ENCODE measurements at regions not wholly inside any gene's neighbourhood (a gene's known extent, or its start where the extent isn't known, plus 50 kb on each side); places are given as distances from the start of the nearest gene placed in this dataset.

DNA sequence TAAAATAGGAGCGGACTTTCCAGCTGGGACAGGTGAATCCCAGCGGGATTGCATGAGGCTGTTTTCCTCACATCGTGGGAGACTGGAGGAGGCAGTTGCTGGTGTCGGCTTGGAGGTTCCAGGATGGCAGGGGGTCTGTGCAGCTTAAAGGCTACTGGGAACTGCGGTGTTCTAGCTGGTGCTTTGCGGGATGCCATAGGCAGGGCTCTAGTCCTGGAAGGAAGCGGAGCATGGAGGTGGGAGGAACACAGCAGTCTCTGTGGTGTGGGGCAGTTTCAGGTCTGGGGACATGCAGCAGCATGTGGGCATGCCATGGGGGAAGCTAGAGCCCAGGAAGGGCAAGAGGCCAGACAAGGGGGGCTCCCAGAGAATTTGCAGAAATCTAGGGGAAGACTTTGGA lies 141.5 kb downstream of the NSG2 start:
- Histone ChIP-seq H3K27ac (ENCODE audit: low read depth in 1 of 2, low read length in 2 of 2) (no peak overlapping the region), H3K27me3 (ENCODE audit: control insufficient read depth in 2 of 2, insufficient read depth in 2 of 2, low read length in 2 of 2) (no peaks in the 10 kb centered on the region), H2AFZ (ENCODE audit: insufficient read depth, low read depth, low read length, poor library complexity, severe bottlenecking) (no peak overlapping the region), H4K20me1 (ENCODE audit: insufficient read depth, low read length) (no peaks in the 10 kb centered on the region), H3K79me2 (ENCODE audit: insufficient read depth, low read length) (no peaks in the 10 kb centered on the region), H3K9ac (ENCODE audit: insufficient read depth, low read length, poor library complexity, severe bottlenecking) (no peak overlapping the region), H3K4me1 (ENCODE audit: control insufficient read depth in 1 of 2, insufficient read depth in 2 of 2, low read length in 2 of 2) (no peaks in the 10 kb centered on the region), H3K9me3 (replicated peaks in 1 of 2; ENCODE audit: control insufficient read depth in 1 of 2, insufficient read depth in 1 of 2, low read length in 2 of 2) (no peaks in the 10 kb centered on the region), H3K4me2 (replicated peaks; ENCODE audit: extremely low read depth, low read length, poor library complexity, severe bottlenecking) (no peak overlapping the region), H3K4me3 (replicated peaks in 1 of 3; ENCODE audit: low read depth in 2 of 3, low read length in 3 of 3) (no peak overlapping the region), H3K36me3 (replicated peaks in 1 of 2; ENCODE audit: control insufficient read depth in 1 of 2, insufficient read depth in 2 of 2, low read length in 2 of 2) (no peaks in the 10 kb centered on the region)
- Mint-ChIP-seq H3K9me3 (peaks cover 0 to 2% (median 0%) of the 10 kb centered on the region in 7 donors), H3K4me3 (no peak overlapping the region), H3K27ac (no peak overlapping the region), H3K27me3 (ENCODE audit: low read depth in 3 of 3) (peaks cover 6 to 9% (median 6%) of the 10 kb centered on the region in 3 donors), H3K4me1 (no peaks in the 10 kb centered on the region), H3K36me3 (no peaks in the 10 kb centered on the region)
- intact Hi-C loops (cut with micrococcal nuclease) = no loop called here
- DNase-seq = no peak
- TF ChIP-seq, protein P1, sequence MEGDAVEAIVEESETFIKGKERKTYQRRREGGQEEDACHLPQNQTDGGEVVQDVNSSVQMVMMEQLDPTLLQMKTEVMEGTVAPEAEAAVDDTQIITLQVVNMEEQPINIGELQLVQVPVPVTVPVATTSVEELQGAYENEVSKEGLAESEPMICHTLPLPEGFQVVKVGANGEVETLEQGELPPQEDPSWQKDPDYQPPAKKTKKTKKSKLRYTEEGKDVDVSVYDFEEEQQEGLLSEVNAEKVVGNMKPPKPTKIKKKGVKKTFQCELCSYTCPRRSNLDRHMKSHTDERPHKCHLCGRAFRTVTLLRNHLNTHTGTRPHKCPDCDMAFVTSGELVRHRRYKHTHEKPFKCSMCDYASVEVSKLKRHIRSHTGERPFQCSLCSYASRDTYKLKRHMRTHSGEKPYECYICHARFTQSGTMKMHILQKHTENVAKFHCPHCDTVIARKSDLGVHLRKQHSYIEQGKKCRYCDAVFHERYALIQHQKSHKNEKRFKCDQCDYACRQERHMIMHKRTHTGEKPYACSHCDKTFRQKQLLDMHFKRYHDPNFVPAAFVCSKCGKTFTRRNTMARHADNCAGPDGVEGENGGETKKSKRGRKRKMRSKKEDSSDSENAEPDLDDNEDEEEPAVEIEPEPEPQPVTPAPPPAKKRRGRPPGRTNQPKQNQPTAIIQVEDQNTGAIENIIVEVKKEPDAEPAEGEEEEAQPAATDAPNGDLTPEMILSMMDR (IDR thresholded peaks at IDR 0.05) = no peak
- 89% methylated on average over 6 of the region's 7 CpGs for WGBS (ENCODE audit: insufficient coverage)

DNA sequence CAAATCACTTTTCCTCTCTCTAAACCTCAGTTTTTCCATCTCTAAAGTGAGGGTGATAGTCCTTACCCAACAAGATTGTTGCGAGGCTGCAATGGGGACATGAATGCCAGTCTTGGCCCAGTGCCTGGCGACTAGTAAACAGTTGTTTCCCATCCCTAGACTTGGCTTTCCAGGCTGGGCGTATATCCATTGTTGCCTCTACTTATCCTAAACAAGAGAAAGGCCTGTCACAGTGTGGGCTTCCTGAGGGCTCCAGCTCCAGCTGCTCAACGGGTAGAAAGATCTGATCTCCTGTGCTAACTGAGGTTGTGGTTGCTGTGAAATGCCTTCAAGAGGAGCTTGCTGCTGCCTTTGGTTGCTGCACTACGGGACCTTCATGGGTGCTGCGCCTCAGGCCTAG lies 142.0 kb downstream of the NSG2 start:
- 93% methylated on average over 6 of the region's 6 CpGs for WGBS (ENCODE audit: insufficient coverage)

More for the DNA sequence above, 142.0 kb downstream of the NSG2 start:
- Histone ChIP-seq H3K4me1 (ENCODE audit: control insufficient read depth in 1 of 2, insufficient read depth in 2 of 2, low read length in 2 of 2) (no peaks in the 10 kb centered on the region), H3K4me3 (replicated peaks in 1 of 3; ENCODE audit: low read depth in 2 of 3, low read length in 3 of 3) (no peak overlapping the region), H3K27ac (ENCODE audit: low read depth in 1 of 2, low read length in 2 of 2) (no peak overlapping the region), H3K9ac (ENCODE audit: insufficient read depth, low read length, poor library complexity, severe bottlenecking) (no peak overlapping the region), H3K9me3 (replicated peaks in 1 of 2; ENCODE audit: control insufficient read depth in 1 of 2, insufficient read depth in 1 of 2, low read length in 2 of 2) (no peaks in the 10 kb centered on the region), H2AFZ (ENCODE audit: insufficient read depth, low read depth, low read length, poor library complexity, severe bottlenecking) (no peak overlapping the region), H3K27me3 (ENCODE audit: control insufficient read depth in 2 of 2, insufficient read depth in 2 of 2, low read length in 2 of 2) (no peaks in the 10 kb centered on the region), H4K20me1 (ENCODE audit: insufficient read depth, low read length) (no peaks in the 10 kb centered on the region), H3K36me3 (replicated peaks in 1 of 2; ENCODE audit: control insufficient read depth in 1 of 2, insufficient read depth in 2 of 2, low read length in 2 of 2) (no peaks in the 10 kb centered on the region), H3K4me2 (replicated peaks; ENCODE audit: extremely low read depth, low read length, poor library complexity, severe bottlenecking) (no peak overlapping the region), H3K79me2 (ENCODE audit: insufficient read depth, low read length) (no peaks in the 10 kb centered on the region)
- no peaks in the 10 kb centered on the region for H3K36me3 Mint-ChIP-seq
- no peak for DNase-seq
- TF ChIP-seq, protein P1 (IDR thresholded peaks at IDR 0.05) = no peak
- no peak overlapping the region for H3K4me3 Mint-ChIP-seq
- H3K4me1 Mint-ChIP-seq = no peaks in the 10 kb centered on the region
- H3K27ac Mint-ChIP-seq = no peak overlapping the region
- peaks cover 6 to 9% (median 6%) of the 10 kb centered on the region in 3 donors for H3K27me3 Mint-ChIP-seq (ENCODE audit: low read depth in 3 of 3)
- intact Hi-C loops (cut with micrococcal nuclease) = no loop called here
- peaks cover 0 to 2% (median 0%) of the 10 kb centered on the region in 7 donors for H3K9me3 Mint-ChIP-seq

Data from CD14-positive monocyte (primary cell).